Right renal pelvis (tissue), 4 donors: ENCODE measurements at regions not wholly inside any gene's neighbourhood (a gene's known extent, or its start where the extent isn't known, plus 50 kb on each side); places are given as distances from the start of the nearest gene placed in this dataset.

Experiments
- DNase-seq, 4 donors: peaks; one replicate each; pipeline ENCODE4 v3.0.0-alpha.2; 2013; ENCODE audit warnings: low read depth in 4 of 4, low spot score in 3 of 4, missing footprints in 1 of 4

- DNase-seq = no peak
These were observed 417.0 kb downstream of the TYW1 start for GRCh38 chr7:67413670-67414069.

- no peak for DNase-seq
These were observed 418.2 kb downstream of the TYW1 start for GRCh38 chr7:67414858-67415257.

GRCh38 chr7:67422601-67423000 is 426.0 kb downstream of the TYW1 start:
- no peak for DNase-seq

- no peak for DNase-seq
These were observed 426.4 kb downstream of the TYW1 start for GRCh38 chr7:67423065-67423464.

- DNase-seq = no peak
These were observed 430.0 kb downstream of the TYW1 start for GRCh38 chr7:67426654-67427053.

- DNase-seq = no peak
These were observed 433.1 kb downstream of the TYW1 start for GRCh38 chr7:67429735-67430134.

- DNase-seq = no peak
These were observed 436.1 kb downstream of the TYW1 start for GRCh38 chr7:67432536-67433234.

GRCh38 chr7:67435894-67436535 is 439.4 kb downstream of the TYW1 start:
- no peak for DNase-seq

GRCh38 chr7:67438198-67438882 is 441.7 kb downstream of the TYW1 start:
- no peak for DNase-seq

- DNase-seq = no peak
These were observed 442.4 kb downstream of the TYW1 start for GRCh38 chr7:67438913-67439505.

- DNase-seq = no peak
These were observed 443.7 kb downstream of the TYW1 start for GRCh38 chr7:67440321-67440720.

GRCh38 chr7:67445728-67446127 is 449.1 kb downstream of the TYW1 start:
- DNase-seq = no peak

GRCh38 chr7:67447297-67447696 is 450.7 kb downstream of the TYW1 start:
- DNase-seq = no peak

- no peak for DNase-seq
These were observed 451.6 kb downstream of the TYW1 start for GRCh38 chr7:67448271-67448670.

GRCh38 chr7:67450171-67450570 is 453.5 kb downstream of the TYW1 start:
- no peak for DNase-seq

GRCh38 chr7:67451306-67451705 is 454.7 kb downstream of the TYW1 start:
- DNase-seq = no peak

GRCh38 chr7:67452516-67453026 is 455.9 kb downstream of the TYW1 start:
- no peak for DNase-seq

GRCh38 chr7:67453580-67454380 is 457.1 kb downstream of the TYW1 start:
- DNase-seq = no peak

GRCh38 chr7:67455508-67455907 is 458.9 kb downstream of the TYW1 start:
- no peak for DNase-seq

- peak in 3 of 4 donors; percentile 68 to 79 (median 71) for DNase-seq
These were observed 466.2 kb downstream of the TYW1 start for GRCh38 chr7:67462781-67463191.
